SKM-1 (cell line): ENCODE measurements at regions not wholly inside any gene's neighbourhood (a gene's known extent, or its start where the extent isn't known, plus 50 kb on each side); places are given as distances from the start of the nearest gene placed in this dataset.
"Not testable (repeated sequence)": the region's sequence is repeated elsewhere in the genome, so short reads cannot be mapped to it uniquely, and the experiment has no call there.

Experiments used
- DNase-seq: peaks from one replicate; lab custom pipeline; 2025; ENCODE audit not compliant: unreplicated experiment; lab: John Stamatoyannopoulos, UW

DNA sequence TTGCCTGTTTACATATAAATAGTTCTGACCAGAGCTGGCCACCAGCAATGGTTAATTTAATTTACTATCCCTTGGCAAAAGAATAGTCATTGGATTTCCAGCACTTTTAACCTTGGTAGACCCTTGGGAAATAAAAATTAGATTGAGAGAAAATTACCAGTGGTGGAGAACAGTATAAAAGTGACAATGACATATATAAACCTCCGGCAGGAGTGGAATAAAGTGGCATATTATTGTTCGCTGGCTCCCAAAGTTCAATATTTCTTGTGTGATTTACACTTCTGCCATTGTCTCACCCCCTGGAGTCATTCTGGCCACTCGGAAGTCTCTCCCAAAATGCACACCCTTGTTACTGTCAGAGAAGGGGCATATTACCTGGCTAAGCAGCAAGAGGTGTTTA lies 347.7 kb downstream of the NPIPA8 start:
- DNase-seq: no peak

DNA sequence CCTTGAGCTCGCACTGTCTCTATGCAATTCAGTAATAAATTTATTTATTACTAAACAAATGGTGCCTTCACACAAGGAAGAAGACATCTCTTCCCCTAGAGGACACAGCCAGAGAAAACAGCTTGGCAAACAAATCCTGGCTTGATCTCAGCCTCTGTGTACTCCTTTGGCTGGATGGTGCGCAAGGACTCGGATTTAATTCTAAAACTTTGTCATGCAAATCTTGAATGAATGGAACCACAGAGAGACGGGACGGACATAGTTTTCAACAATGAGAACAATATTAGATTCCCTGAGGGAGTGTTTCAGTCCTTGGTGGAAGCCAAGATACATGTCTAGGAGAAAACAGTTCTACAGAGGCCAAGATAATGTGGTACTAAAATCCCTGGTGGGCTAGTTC lies 349.5 kb downstream of the NPIPA8 start:
- DNase-seq: no peak

DNA sequence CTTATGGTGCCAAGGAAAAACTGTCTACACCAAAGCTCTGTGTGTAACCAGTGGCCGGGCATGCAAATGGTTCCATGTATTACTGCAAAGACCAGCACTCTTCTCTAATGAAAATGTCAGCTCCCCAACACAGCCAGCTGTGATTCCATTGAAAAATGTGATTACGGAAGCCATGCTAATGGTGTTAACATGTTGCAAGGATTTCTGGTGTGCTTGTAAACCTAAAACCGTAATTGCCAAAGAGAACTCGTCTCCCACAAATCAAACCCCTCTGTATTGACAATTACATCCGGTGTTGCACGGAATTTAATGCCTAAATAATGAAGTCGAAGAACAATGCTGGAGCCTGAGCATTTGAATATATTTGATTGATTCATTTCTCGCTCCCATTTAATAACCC lies 351.7 kb downstream of the NPIPA8 start:
- DNase-seq: no peak

DNA sequence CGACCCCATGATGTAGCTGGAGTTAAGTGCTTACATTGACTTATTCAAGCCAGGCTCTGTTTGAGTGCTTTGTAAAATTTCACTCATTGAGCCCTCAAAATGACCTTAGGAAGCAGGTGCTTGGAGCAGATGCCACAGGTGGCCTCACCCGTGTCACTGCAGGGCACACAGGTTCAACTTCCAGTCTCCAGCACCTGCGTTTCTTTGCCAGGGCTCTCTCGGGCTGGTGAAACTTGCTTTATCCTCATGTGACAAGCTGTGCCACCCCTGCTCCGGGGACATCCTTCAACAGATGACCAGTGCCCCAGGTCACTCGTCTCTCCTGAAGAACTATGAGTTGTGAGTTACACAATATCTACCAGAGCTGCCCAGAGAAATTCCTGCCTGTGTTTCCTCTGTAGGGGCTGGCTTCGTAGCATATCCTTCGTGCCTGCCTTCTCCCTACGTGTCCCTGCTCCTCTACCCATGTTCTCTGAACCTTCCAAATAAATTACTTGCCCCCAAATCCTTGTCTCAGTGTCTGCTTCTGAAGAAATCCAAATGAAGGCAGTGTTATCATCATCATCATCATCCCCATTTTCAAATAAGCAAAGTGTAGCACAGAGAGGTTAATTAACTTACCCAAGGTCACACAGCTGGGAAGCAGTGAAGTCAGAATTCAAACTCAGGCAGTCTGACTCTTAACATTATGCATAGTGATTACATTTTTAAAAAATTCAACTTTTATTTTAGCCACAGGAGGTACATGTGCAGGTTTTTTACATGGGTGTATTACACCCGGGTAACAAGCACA lies 352.5 kb downstream of the NPIPA8 start:
- DNase-seq: no peak

DNA sequence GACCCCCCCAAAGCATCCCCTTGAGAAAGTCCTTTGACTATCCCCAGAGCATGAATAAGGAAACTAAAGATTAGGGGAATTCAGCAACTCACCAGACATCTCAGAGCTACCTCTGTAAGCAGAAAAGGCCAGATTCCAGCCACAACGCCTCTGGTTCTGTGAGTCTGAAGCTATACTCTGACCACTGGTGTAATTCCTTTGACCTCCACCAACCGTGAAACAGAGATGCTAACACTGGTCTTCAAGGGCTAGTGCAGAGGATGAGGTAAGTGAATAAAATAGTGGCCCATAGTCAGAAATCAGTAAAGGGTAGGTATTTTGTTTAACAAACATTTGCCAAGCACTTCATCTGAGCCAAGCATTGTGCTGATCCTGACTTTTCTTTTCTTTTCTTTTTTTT lies 353.4 kb downstream of the NPIPA8 start:
- no peak for DNase-seq

DNA sequence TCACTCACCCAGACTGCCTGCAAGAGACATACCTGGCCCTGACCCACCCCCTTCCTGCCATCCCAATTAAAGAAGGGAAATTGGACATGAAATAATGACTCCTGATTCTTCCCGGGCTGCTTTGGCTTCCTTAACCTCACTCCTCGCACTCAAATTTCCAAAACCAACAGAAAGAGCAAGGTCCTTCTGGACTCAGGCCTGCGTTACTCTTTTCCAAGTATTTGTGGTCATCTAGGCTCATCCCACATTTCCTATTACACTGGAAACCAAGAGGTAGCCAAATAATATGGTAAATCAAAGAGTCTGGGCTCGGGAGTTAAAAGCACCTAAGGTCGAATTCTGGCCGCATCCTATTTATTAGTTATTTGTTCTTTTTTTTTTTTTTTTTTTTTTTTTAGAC lies 359.3 kb downstream of the NPIPA8 start:
- DNase-seq: no peak

DNA sequence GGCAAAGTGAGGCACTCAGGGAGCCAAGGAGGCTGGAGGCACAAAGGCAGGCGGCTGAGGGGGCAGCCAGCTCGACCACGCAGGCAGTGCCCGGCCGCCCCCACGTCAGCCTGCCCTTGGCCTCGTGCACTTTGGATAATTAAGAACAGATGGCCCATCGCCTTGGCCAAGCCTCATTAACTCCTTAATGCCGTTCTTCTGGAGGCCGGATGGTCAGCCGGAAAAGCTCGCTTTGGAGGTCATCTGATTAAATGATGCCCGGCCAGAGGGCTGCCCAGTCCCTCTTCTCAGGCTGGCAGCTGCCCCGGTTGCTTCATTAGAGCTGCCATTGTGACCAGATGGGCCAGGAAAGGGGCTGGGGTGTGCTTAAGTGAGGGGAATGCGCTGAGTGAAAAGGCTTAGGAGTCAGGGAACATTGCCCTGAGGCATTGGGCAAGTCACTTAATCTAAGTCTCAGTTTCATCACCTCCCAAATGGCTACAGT lies 364.0 kb downstream of the NPIPA8 start:
- DNase-seq: no peak

DNA sequence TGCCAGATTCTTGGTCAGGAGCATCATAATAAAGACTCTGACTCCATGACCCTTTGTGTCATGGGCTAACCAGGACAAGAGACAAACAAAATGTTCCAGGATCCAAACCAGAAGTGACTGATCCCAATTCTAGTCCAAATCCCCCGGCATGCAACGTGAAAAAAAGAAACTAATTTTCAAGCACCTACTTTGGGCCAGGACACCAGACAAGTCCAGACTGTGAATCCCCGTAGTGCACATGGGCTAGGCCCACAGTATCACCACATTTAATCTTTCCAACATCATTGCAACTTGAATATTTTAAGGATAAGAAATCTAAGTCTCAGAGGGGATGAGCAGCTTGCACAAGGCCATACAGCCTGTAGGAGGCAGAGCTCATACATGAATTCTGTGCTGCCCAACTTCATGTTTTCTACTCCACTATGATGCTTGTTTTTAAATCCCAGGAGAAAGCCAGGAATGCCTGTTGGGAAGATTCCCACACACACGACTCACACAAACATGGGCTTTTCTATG lies 365.7 kb downstream of the NPIPA8 start:
- DNase-seq: no peak

DNA sequence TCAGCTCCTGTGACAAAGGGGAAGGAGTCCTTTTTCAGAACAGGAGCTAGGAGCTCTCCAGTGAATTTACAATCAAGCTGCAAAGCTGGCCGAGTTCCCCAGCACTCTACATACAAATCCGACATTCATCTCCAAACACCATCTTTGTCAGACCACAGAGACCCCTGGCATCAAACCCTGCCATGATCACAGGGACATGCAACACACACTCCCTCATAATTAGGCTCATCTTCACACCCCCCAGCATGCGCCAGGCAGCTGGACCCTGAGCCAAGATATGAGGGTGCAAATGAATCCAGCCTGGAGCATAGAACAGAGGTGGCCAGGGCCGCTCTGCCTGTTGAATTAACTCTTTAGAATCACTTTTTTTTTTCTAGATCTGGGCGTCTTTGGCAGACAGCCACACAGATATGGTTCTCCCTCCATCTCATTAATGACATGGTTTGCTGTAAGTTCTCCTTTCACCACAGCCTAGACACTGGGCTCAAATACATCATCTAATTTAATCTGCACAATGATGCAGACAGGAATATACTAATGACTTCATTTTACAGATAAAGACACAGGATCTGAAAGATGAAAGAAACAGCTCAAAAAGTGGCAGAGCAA lies 366.3 kb downstream of the NPIPA8 start:
- no peak for DNase-seq

DNA sequence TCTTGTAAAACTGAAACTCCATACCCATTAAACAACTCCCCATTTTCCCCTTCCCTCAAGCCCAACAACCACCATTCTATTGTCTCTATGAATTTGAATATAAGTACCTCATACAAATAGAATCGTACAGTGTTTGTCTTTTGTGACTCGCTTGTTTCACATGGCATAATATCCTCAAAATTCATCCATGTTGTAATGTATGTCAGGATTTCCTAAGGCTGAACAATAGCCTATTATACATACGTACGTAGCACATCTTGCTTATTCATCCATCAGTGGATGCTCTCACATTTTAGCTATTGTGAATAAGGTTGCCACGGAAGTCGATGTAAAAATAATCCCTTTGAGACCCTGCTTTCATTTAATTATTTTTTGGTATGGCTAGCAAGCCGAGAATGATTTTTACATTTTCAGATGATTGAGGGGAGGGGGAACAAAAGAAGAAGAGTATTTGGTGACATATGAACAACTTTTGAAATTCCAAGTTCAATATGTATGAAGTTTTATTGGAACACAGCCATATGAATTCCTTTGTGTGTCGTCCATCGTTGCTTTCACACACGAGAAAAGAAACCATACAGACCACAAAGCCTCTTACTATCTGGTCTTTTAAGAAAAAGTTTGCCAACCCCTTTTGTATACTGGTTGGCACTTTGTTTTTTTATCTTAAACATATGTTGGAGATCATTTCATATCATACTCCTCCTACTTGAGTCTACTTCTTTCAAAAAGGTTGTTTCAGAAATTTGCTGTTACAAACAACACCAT lies 371.2 kb downstream of the NPIPA8 start:
- no peak for DNase-seq

DNA sequence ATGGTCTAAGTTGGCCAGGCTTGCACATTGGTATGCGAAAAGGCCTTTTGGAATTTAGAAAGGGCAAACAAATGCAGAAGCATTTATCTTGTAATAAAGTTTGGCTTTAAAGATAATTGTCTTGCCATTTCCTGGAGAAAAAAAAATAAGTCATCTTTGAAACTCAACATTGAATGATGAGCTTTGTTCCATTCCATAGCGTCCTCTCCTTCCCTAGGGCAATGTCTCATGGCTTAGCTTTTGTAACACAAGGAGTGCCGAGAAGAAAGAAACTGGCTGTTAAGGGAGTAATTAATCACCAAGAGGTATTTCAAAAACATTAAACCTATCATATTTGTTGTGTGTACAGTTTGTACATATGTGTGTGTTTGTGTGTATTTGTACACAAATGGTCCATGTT lies 372.3 kb downstream of the NPIPA8 start:
- DNase-seq: no peak

DNA sequence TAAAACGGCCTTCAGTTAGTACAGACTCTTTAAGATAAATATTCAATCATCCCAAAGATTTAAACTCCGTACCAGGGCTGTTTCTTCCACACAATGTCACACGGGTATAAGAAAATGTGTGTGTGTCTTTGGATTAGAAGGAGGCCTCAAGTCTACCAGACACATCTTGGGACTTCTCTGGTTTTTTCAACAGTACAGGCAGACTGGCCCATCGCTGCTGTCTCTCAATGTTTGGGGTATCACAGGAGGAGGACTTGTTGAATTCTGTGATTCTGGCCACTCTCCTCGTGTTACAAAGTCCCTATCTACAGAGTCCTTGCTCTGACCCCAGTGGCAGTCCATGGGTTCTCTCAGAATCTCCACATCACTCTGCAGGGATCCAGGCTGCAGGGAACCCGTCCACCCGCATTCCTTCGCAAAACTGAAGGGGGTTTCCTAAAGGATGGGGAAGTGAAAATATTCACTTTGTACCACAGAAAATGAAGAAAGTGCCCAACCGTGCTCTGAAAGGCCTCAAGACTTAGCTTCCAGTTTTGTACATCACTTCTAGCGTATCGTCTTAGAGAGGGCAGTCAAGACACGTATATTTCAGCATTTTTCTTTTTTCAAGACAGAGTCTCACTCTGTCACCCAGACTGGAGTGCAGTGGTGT lies 373.2 kb downstream of the NPIPA8 start:
- DNase-seq: no peak

DNA sequence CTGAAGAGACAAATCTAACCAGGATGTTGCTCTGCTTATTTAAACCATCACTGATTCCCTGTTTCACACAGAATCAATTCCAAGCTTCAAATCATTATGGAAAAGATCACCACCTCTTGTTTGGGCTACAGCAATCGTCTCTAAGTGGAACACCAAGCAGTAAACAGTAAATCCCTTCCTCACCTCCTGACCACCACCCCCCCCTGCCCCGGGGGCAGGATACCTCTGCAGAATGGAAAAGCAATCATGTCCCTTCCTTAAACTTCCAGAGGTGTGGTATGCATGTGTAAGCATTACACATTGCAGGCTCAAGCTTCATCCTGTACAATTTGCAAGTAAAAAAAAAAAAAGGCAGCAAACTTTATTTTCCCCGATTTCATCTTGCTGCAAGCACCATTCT lies 373.8 kb downstream of the NPIPA8 start:
- no peak for DNase-seq

DNA sequence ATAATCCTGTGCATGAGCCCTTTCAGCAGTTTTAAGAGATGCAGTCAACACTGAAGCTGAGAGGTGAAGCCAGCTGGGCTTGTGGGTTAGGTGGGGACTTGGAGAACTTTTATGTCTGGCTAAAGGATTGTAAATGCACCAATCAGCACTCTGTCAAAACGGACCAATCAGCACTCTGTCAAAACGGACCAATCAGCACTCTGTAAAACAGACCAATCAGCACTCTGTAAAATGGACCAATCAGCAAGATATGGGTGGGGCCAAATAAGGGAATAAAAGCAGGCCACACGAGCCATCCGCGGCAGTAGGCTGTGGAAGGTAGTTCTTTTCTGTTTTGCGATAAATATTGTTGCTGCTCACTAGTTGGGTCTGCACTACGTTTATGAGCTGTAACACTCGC lies 374.7 kb downstream of the NPIPA8 start:
- DNase-seq: not testable (repeated sequence)

DNA sequence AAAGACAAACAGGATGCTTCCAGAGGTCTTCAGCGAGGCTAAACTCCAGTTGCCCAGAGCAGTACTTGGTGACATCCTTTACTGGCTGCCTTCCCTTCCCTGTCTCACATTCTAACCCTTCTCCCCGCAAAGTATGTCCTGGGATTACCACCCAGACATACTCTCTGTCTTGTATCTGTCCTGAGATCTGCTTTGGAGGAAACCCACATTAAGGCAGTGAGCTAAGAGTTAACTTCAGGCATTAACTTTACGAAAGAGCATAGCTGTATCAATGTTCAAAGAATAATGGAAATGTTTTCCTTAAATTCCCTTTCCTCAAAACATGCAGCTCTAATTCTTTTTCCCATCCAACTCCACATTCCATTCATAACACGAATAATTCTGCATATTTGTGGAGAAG lies 385.2 kb downstream of the NPIPA8 start:
- no peak for DNase-seq

DNA sequence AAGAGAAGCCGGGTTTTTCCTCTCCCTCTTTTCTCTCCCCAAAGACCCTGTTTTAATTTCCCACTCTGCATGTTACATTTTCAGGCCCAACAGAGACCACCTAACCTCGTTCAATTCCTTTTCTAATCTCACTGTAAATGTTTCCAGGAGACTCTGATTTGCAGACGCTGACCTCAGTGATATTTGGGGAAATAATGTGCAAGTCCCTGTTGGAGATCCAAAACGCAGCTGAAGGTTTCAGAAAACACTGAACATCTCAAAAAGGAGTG lies 386.6 kb downstream of the NPIPA8 start:
- no peak for DNase-seq

DNA sequence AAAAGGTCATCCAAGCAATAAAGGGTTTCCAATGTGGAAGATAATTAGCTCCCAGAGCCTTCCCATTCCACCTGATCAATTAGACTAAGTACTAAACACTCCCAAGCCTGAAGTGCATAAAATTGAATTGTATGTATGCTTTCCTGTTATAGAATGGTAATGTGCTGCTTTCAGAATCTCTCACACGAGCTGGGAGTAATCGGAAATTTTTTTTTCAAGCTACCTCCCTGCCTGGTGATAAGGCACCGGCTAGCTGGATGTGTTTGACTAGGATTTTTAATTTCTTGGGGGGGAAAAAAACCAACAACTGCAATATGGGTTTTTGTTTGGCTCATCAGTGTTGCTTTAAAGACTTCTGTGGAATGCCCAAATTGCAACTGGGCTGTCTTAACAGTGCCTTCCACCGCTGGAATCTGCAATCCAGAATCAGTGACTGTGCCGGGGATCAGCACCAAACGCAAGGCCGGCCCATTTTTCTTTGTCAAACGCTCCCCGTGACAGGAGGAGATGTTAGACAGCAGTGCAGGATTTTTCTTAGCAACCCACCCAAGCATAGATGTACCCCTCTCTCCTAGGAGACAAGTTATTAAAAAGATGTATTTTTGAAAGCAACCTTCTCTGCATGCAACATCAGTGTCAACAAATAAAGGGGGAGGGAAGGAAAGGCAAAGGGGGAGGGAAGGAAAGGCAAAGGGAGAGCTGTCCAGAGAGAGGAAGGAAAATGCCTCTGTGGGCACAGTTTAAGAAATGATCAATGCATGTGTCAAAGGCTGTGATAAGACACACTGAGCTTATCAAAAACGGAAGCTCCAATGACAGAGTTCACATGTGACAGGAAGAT lies 387.2 kb downstream of the NPIPA8 start:
- no peak for DNase-seq

DNA sequence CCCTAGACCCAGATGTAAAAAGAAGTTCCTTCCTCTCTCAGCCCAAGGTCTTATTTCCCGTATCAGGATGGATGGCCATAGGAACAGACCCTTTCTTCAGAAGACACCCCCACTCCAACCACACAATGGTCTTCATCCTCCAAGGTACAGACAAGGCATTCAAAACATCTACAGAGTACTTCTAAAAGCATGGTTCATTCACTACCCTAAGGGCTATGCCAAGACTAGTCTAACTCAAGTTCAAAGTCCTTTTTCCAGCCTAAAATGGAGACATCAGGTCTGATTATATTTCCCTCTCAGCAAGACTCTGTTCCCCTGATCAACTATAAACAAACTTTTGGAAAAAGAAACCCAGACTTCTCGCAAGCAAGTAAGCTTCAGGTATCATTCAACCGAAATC lies 388.9 kb downstream of the NPIPA8 start:
- DNase-seq: no peak

DNA sequence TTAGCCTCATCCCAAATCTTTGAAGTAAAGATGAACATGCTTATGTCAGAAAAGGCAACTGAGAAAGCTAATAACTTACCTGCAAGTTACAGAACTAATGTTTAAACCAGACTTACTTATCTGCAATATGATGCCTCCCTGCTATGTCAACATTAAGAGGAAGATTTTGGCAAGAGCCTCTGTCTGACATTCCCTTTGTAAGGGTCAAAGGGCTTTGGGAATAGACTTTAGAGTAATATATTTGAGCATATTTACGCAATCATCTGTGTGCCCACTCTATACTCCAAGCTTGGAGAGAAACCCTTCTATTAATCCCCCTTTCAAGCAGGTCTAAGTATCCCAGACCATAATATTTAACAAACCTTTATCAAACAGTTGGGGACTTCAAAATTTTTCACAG lies 389.4 kb downstream of the NPIPA8 start:
- no peak for DNase-seq

DNA sequence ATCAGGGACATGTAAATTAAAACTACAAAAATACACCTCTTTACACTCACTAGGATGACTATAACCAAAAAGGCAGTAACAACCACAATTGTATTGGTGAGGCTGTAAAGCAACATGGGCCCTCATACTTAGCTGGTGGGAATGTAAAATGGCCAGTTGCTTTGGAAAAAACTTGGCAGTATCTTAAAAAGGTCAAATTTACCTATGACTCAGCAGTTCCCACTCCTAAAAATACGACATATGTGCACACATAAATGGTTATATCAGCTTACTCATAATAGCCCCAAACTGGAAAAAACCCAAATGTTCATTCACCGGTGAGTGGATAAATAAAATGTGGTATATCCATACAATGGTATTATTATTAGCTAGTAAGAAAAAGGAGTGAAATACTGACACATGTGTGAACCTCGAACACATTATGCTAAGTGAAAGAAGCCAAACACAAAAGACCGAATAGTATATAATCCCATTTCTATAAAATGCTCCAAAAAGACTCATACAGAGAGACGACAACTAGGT lies 391.4 kb downstream of the NPIPA8 start:
- no peak for DNase-seq
